Ascending aorta (tissue), 2 donors: ENCODE measurements at regions not wholly inside any gene's neighbourhood (a gene's known extent, or its start where the extent isn't known, plus 50 kb on each side); places are given as distances from the start of the nearest gene placed in this dataset.

Experiments used
- DNase-seq, 2 donors: peaks; one replicate each; pipeline ENCODE4 v3.0.0-alpha.2; 2019; ENCODE audit warnings: low spot score in 2 of 2
- H3K27ac ChIP-seq, 2 donors: fragments of 200-600 bp; sonication (generic); one replicate each; pipeline ENCODE4 v1.5.1; 2016 to 2017; ENCODE audit warnings: mild to moderate bottlenecking in 1 of 2
- H3K27me3 ChIP-seq: fragments of 200-600 bp; sonication (generic); one replicate; pipeline ENCODE4 v1.5.1; 2017
- H3K36me3 ChIP-seq, 2 donors: fragments of 200-600 bp; sonication (generic); one replicate each; pipeline ENCODE4 v1.5.1; 2016
- H3K4me1 ChIP-seq, 2 donors: fragments of 200-600 bp; sonication (generic); one replicate each; pipeline ENCODE4 v1.5.1; 2016 to 2017; ENCODE audit warnings: mild to moderate bottlenecking in 1 of 2
- H3K4me3 ChIP-seq, 2 donors: fragments of 200-600 bp; sonication (generic); one replicate each; pipeline ENCODE4 v1.5.1; 2016 to 2017; ENCODE audit warnings: mild to moderate bottlenecking in 1 of 2
- H3K9me3 ChIP-seq, 2 donors: fragments of 200-600 bp; sonication (generic); one replicate each; pipeline ENCODE4 v1.5.1; 2016
- CTCF ChIP-seq, 3 experiments: fragments of 200-600 bp in 2 of 3; fragments of 450-650 bp in 1 of 3; sonication (generic) in 2 of 3; IDR thresholded peaks; one replicate each; pipeline ENCODE4 v1.5.1; 2016 to 2019; ENCODE audit warnings: antibody characterized with exemption in 3 of 3, mild to moderate bottlenecking in 1 of 3, moderate library complexity in 1 of 3
- intact Hi-C: fragments of 100-400 bp; cut with DNase I; formaldehyde crosslinking; loops from one replicate; pipeline ENCODE4 v1.15.1; 2023

GRCh38 chr6:4405621-4406212 is 270.3 kb upstream of the ECI2 start:
- TF ChIP-seq CTCF (IDR thresholded peaks at IDR 0.05), result no peak
- DNase-seq, result no peak
- H3K36me3 ChIP-seq, result no peaks in the 10 kb centered on the region
- no peaks in the 10 kb centered on the region for H3K27me3 ChIP-seq
- no peak overlapping the region for H3K4me3 ChIP-seq
- H3K9me3 ChIP-seq, result no peaks in the 10 kb centered on the region
- intact Hi-C loops, result loop anchor here (10.0 kb wide), 1 partner anchor 91 kb away; no protein-coding TSS in a partner anchor
- H3K27ac ChIP-seq, result no peak overlapping the region
- peaks cover 0 to 11% of the 10 kb centered on the region in 2 donors for H3K4me1 ChIP-seq

GRCh38 chr6:4404415-4404814 is 269.0 kb upstream of the ECI2 start:
- peaks cover 0 to 11% of the 10 kb centered on the region in 2 donors for H3K4me1 ChIP-seq
- no peak overlapping the region for H3K27ac ChIP-seq
- no peak overlapping the region for H3K4me3 ChIP-seq
- no peaks in the 10 kb centered on the region for H3K9me3 ChIP-seq
- no peak for DNase-seq
- no peaks in the 10 kb centered on the region for H3K27me3 ChIP-seq
- no peaks in the 10 kb centered on the region for H3K36me3 ChIP-seq
- intact Hi-C loops, result loop anchor here (5.0 to 10.0 kb wide), 2 partner anchors 90 to 373 kb away; partner anchors contain the start of gene CDYL
- TF ChIP-seq CTCF (IDR thresholded peaks at IDR 0.05), result no peak

GRCh38 chr6:4403828-4404227 is 268.5 kb upstream of the ECI2 start:
- Histone ChIP-seq H3K4me1 (peaks cover 0 to 11% of the 10 kb centered on the region in 2 donors), H3K9me3 (no peaks in the 10 kb centered on the region), H3K27me3 (no peaks in the 10 kb centered on the region), H3K27ac (no peak overlapping the region), H3K36me3 (no peaks in the 10 kb centered on the region), H3K4me3 (no peak overlapping the region)
- no peak for DNase-seq
- no peak for TF ChIP-seq CTCF (IDR thresholded peaks at IDR 0.05)
- intact Hi-C loops, result loop anchor here (5.0 to 10.0 kb wide), 2 partner anchors 89 to 373 kb away; partner anchors contain the start of gene CDYL

GRCh38 chr6:4403023-4403752 is 267.8 kb upstream of the ECI2 start:
- Histone ChIP-seq H3K36me3 (no peaks in the 10 kb centered on the region), H3K27me3 (no peaks in the 10 kb centered on the region), H3K4me1 (peaks cover 0 to 11% of the 10 kb centered on the region in 2 donors), H3K9me3 (no peaks in the 10 kb centered on the region), H3K4me3 (peak overlapping the region in 1 of 2 donors; percentile 6), H3K27ac (peak overlapping the region; percentile 37 to 46)
- no peak for TF ChIP-seq CTCF (IDR thresholded peaks at IDR 0.05)
- intact Hi-C loops, result loop anchor here (5.0 to 10.0 kb wide), 2 partner anchors 88 to 374 kb away; partner anchors contain the start of gene CDYL
- no peak for DNase-seq

GRCh38 chr6:4402477-4402976 is 267.2 kb upstream of the ECI2 start:
- no peaks in the 10 kb centered on the region for H3K27me3 ChIP-seq
- H3K4me3 ChIP-seq, result peak overlapping the region in 1 of 2 donors; percentile 6
- H3K27ac ChIP-seq, result peak overlapping the region; percentile 37 to 46
- peaks cover 0 to 11% of the 10 kb centered on the region in 2 donors for H3K4me1 ChIP-seq
- intact Hi-C loops, result loop anchor here (5.0 to 10.0 kb wide), 2 partner anchors 88 to 375 kb away; partner anchors contain the start of gene CDYL
- DNase-seq, result no peak
- no peaks in the 10 kb centered on the region for H3K36me3 ChIP-seq
- H3K9me3 ChIP-seq, result no peaks in the 10 kb centered on the region
- no peak for TF ChIP-seq CTCF (IDR thresholded peaks at IDR 0.05)
